ENCODE measurements at regions not wholly inside any gene's neighbourhood (a gene's known extent, or its start where the extent isn't known, plus 50 kb on each side); places are given as distances from the start of the nearest gene placed in this dataset.

DNA sequence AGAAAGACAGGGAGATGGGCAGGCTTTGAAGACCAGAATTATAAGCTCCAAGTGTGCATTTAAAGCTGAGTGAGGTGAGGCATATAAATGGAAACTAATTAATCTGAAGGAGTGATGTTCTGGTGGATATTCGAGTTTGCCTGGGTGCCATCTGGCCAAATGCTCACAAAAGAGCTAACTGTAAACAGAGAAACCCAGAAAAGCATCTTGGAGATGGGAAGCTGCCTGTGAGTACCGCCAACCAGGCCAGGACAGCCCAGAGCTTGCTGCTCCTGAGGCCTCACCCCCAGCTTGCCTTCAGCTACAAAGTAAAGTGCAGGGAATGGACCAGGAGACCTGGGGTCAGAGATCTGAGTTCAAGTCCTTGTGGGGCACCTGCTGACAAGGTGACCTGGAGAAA lies 446.1 kb upstream of the MYT1L start:
- TF ChIP-seq, protein P1, sequence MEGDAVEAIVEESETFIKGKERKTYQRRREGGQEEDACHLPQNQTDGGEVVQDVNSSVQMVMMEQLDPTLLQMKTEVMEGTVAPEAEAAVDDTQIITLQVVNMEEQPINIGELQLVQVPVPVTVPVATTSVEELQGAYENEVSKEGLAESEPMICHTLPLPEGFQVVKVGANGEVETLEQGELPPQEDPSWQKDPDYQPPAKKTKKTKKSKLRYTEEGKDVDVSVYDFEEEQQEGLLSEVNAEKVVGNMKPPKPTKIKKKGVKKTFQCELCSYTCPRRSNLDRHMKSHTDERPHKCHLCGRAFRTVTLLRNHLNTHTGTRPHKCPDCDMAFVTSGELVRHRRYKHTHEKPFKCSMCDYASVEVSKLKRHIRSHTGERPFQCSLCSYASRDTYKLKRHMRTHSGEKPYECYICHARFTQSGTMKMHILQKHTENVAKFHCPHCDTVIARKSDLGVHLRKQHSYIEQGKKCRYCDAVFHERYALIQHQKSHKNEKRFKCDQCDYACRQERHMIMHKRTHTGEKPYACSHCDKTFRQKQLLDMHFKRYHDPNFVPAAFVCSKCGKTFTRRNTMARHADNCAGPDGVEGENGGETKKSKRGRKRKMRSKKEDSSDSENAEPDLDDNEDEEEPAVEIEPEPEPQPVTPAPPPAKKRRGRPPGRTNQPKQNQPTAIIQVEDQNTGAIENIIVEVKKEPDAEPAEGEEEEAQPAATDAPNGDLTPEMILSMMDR (IDR thresholded peaks at IDR 0.05): no peak
- TF ChIP-seq POLR2A (IDR thresholded peaks at IDR 0.05): no peak
